ENCODE measurements at regions not wholly inside any gene's neighbourhood (a gene's known extent, or its start where the extent isn't known, plus 50 kb on each side); places are given as distances from the start of the nearest gene placed in this dataset.
"Not testable (repeated sequence)": the region's sequence is repeated elsewhere in the genome, so short reads cannot be mapped to it uniquely, and the experiment has no call there.

- DNase-seq, result no peak
Measured at GRCh38 chr2:136715146-136715545, 50.2 kb upstream of the THSD7B start.

GRCh38 chr2:136714452-136714951 is 50.8 kb upstream of the THSD7B start:
- DNase-seq, result no peak

GRCh38 chr2:136713739-136714138 is 51.6 kb upstream of the THSD7B start:
- DNase-seq, result no peak

- no peak for DNase-seq
Measured at GRCh38 chr2:136705336-136705735, 60.0 kb upstream of the THSD7B start.

GRCh38 chr2:136703214-136703613 is 62.1 kb upstream of the THSD7B start:
- DNase-seq, result no peak

- no peak for DNase-seq
Measured at GRCh38 chr2:136696438-136696837, 68.9 kb upstream of the THSD7B start.

GRCh38 chr2:136693966-136694365 is 71.4 kb upstream of the THSD7B start:
- no peak for DNase-seq

- DNase-seq, result not testable (repeated sequence)
Measured at GRCh38 chr2:136680079-136680478, 85.3 kb upstream of the THSD7B start.

- no peak for DNase-seq
Measured at GRCh38 chr2:136665736-136666135, 99.6 kb upstream of the THSD7B start.

GRCh38 chr2:136664713-136665405 is 100.5 kb upstream of the THSD7B start:
- DNase-seq, result no peak

GRCh38 chr2:136658201-136658600 is 107.1 kb upstream of the THSD7B start:
- no peak for DNase-seq

GRCh38 chr2:136653861-136654260 is 111.5 kb upstream of the THSD7B start:
- no peak for DNase-seq

- no peak for DNase-seq
Measured at GRCh38 chr2:136651456-136652010, 113.8 kb upstream of the THSD7B start.

- DNase-seq, result no peak
Measured at GRCh38 chr2:136647039-136647438, 118.3 kb upstream of the THSD7B start.

GRCh38 chr2:136645236-136645828 is 120.0 kb upstream of the THSD7B start:
- DNase-seq, result no peak

- no peak for DNase-seq
Measured at GRCh38 chr2:136639651-136640050, 125.7 kb upstream of the THSD7B start.

- no peak for DNase-seq
Measured at GRCh38 chr2:136638193-136638592, 127.2 kb upstream of the THSD7B start.

GRCh38 chr2:136637402-136637801 is 127.9 kb upstream of the THSD7B start:
- no peak for DNase-seq

GRCh38 chr2:136628490-136628889 is 136.9 kb upstream of the THSD7B start:
- no peak for DNase-seq

GRCh38 chr2:136613096-136613495 is 152.2 kb upstream of the THSD7B start:
- no peak for DNase-seq

- no peak for DNase-seq
Measured at GRCh38 chr2:136612079-136612478, 153.3 kb upstream of the THSD7B start.

- DNase-seq, result no peak
Measured at GRCh38 chr2:136611451-136611850, 153.9 kb upstream of the THSD7B start.

GRCh38 chr2:136582628-136583205 is 182.6 kb upstream of the THSD7B start:
- DNase-seq, result peak; percentile 39

GRCh38 chr2:136572335-136572734 is 193.0 kb upstream of the THSD7B start:
- no peak for DNase-seq
